Thyroid gland (tissue), 4 donors: ENCODE measurements at regions not wholly inside any gene's neighbourhood (a gene's known extent, or its start where the extent isn't known, plus 50 kb on each side); places are given as distances from the start of the nearest gene placed in this dataset.

Source experiments
- DNase-seq, 2 donors: peaks; one replicate each; pipeline ENCODE4 v3.0.0-alpha.2; 2019
- H3K27ac ChIP-seq, 3 donors: fragments of 200-600 bp; sonication (generic); 1 replicate in 2 of 3; 2 replicates in 1 of 3; pipeline ENCODE4 v1.5.1; 2016 to 2019; ENCODE audit warnings: mild to moderate bottlenecking in 1 of 3, moderate library complexity in 1 of 3
- H3K27me3 ChIP-seq: fragments of 200-600 bp; sonication (generic); one replicate; pipeline ENCODE4 v1.5.1; 2019
- H3K36me3 ChIP-seq, 2 donors: fragments of 200-600 bp; sonication (generic); one replicate each; pipeline ENCODE4 v1.5.1; 2016 to 2019
- H3K4me1 ChIP-seq, 2 donors: fragments of 200-600 bp; sonication (generic); one replicate each; pipeline ENCODE4 v1.5.1; 2017 to 2019
- H3K4me3 ChIP-seq, 3 donors: fragments of 200-600 bp; sonication (generic); replicated peaks in 1 of 3; 1 replicate in 2 of 3; 2 replicates in 1 of 3; pipeline ENCODE4 v1.5.1; 2016; ENCODE audit warnings: mild to moderate bottlenecking in 1 of 3
- H3K9me3 ChIP-seq: fragments of 200-600 bp; sonication (generic); one replicate; pipeline ENCODE4 v1.5.1; 2017
- CTCF ChIP-seq, 6 experiments: fragments of 200-600 bp in 3 of 6; fragments of 450-650 bp in 3 of 6; sonication (generic) in 3 of 6; IDR thresholded peaks; one replicate each; pipeline ENCODE4 v1.5.1; 2016 to 2019; ENCODE audit warnings: antibody characterized with exemption in 6 of 6, mild to moderate bottlenecking in 2 of 6, inconsistent platforms in 1 of 6, moderate library complexity in 1 of 6
- POLR2A ChIP-seq, 2 donors: fragments of 450-650 bp; IDR thresholded peaks; one replicate each; pipeline ENCODE4 v1.6.1; 2017; ENCODE audit warnings: antibody characterized with exemption in 2 of 2, mild to moderate bottlenecking in 2 of 2, moderate library complexity in 1 of 2
- WGBS, 2 donors: methylation state at CpG; one replicate each; pipeline ENCODE4 v1.1.5; 2017; 5-methylcytosine and 5-hydroxymethylcytosine counted together
- intact Hi-C: fragments of 100-400 bp; cut with DNase I; formaldehyde crosslinking; loops from one replicate; pipeline ENCODE4 v1.15.1; 2023

DNA sequence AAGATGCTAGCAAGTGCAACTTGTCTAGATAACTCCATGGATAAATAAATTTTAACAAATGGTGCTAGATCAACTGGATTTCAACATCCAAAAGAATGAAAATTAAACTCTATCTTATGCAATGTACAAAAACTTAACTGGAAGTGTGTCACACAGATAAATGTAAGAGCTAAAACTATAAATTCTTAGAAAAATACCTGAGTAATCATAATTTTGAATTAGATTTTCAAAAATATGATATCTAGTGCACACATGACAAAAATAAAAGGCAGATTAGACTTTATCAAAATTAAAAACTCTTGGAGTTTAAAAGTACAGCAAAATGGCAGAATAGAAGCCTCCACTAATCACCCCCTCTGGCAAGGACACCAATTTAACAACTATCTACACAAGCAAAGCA lies 1791.2 kb upstream of the CDH6 start:
- Histone ChIP-seq H3K9me3 (no peaks in the 10 kb centered on the region), H3K4me1 (no peaks in the 10 kb centered on the region), H3K4me3 (no peak overlapping the region), H3K36me3 (no peaks in the 10 kb centered on the region), H3K27ac (no peak overlapping the region), H3K27me3 (no peaks in the 10 kb centered on the region)
- TF ChIP-seq POLR2A (IDR thresholded peaks at IDR 0.05) (no peak), CTCF (IDR thresholded peaks at IDR 0.05) (no peak)
- intact Hi-C loops, result no loop called here
- DNase-seq, result no peak

DNA sequence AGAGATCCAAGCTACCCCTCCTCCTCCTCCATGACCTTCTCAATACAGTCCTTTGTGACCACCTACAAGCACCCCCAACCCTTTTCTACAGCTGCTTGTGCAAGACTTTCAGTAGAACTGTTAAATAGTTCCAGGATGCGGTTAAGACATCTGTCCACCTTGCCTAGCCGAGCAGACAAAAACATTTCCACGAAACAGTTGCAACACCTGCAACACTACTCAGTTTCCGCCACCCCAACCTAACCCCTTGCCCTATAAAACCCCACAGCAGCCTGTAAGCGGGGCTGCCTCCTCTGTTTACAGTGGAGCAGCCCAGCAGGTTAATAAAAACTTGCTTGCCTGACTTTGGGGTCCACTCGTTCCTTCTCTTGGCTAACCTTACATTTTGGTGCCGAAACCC lies 1803.5 kb upstream of the CDH6 start:
- Histone ChIP-seq H3K27ac (no peak overlapping the region), H3K9me3 (no peaks in the 10 kb centered on the region), H3K4me3 (no peak overlapping the region), H3K27me3 (no peaks in the 10 kb centered on the region), H3K4me1 (no peaks in the 10 kb centered on the region), H3K36me3 (no peaks in the 10 kb centered on the region)
- no peak for DNase-seq
- intact Hi-C loops, result no loop called here
- WGBS, 2 donors, result 89 to 93% methylated on average over 7 of the region's 7 CpGs
- no peak for TF ChIP-seq CTCF (IDR thresholded peaks at IDR 0.05)
- TF ChIP-seq POLR2A (IDR thresholded peaks at IDR 0.05), result no peak

GRCh38 chr5:29387384-29387783 lies 1806.1 kb upstream of the CDH6 start:
- Histone ChIP-seq H3K4me1 (no peaks in the 10 kb centered on the region), H3K9me3 (no peaks in the 10 kb centered on the region), H3K4me3 (no peak overlapping the region), H3K27ac (no peak overlapping the region), H3K27me3 (no peaks in the 10 kb centered on the region), H3K36me3 (no peaks in the 10 kb centered on the region)
- intact Hi-C loops, result no loop called here
- no peak for DNase-seq
- 44 to 63% methylated on average over 1 of the region's 1 CpG for WGBS, 2 donors
- TF ChIP-seq POLR2A (IDR thresholded peaks at IDR 0.05), result no peak
- TF ChIP-seq CTCF (IDR thresholded peaks at IDR 0.05), result no peak

- Histone ChIP-seq H3K9me3 (no peaks in the 10 kb centered on the region), H3K36me3 (no peaks in the 10 kb centered on the region), H3K27ac (no peak overlapping the region), H3K27me3 (no peaks in the 10 kb centered on the region), H3K4me1 (no peaks in the 10 kb centered on the region), H3K4me3 (no peak overlapping the region)
- DNase-seq, result no peak
- TF ChIP-seq CTCF (IDR thresholded peaks at IDR 0.05), result no peak
- intact Hi-C loops, result no loop called here
- WGBS, 2 donors, result 92 to 96% methylated on average over 4 of the region's 4 CpGs
Observed at GRCh38 chr5:29382780-29383179, 1810.7 kb upstream of the CDH6 start.

DNA sequence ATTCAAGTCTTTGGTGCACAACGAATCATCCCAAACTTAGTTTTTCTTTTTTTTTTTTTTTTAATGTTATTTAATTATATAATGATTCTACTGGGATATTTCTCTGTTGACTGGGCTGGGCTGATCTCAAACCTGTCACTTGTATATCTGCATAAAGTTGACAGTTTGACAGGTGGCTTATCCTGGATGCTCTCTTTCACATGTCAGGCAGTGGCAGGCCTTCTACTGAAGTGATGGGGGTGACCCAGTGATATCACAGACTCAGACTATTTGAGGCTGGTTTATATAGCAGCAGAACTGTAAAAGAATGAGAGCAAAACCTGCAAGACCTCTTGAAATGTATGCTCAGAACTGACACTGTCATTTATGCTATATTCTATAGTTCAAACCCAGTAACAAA lies 1813.5 kb upstream of the CDH6 start:
- Histone ChIP-seq H3K36me3 (no peaks in the 10 kb centered on the region), H3K4me1 (no peaks in the 10 kb centered on the region), H3K27me3 (no peaks in the 10 kb centered on the region), H3K4me3 (no peak overlapping the region), H3K27ac (no peak overlapping the region), H3K9me3 (no peaks in the 10 kb centered on the region)
- no peak for DNase-seq
- WGBS, 2 donors, result 0 to 30% methylated on average over 1 of the region's 1 CpG
- TF ChIP-seq CTCF (IDR thresholded peaks at IDR 0.05) (no peak), POLR2A (IDR thresholded peaks at IDR 0.05) (no peak)
- intact Hi-C loops, result no loop called here
